K562 (cell line): ENCODE measurements at regions not wholly inside any gene's neighbourhood (a gene's known extent, or its start where the extent isn't known, plus 50 kb on each side); places are given as distances from the start of the nearest gene placed in this dataset.

ENCODE experiments used
- ATAC-seq: fragments of 200-7000 bp; cut with Tn5 transposase; 3 replicates; pipeline ENCODE4 v1.9.1; 2020; ENCODE audit warnings: moderate library complexity
- BruUV-seq: library from RNA; stranded (reverse); fragments of 400-500 nt; replicated peaks from 2 replicates; lab custom pipeline; 2021; lab: Mats Ljungman, UMichigan
- CTCF ChIA-PET: fragments of 300-600 bp; formaldehyde crosslinking; extraction: SDS; loops from one replicate; lab custom pipeline; 2021; ENCODE audit warnings: low intra/inter-chr PET ratio; lab: Yijun Ruan, JAX
- POLR2A ChIA-PET: fragments of 300-600, 350-650 bp; sonication (Branson Sonifier 250); formaldehyde crosslinking; extraction: SDS; loops from one replicate; lab custom pipeline; 2021; ENCODE audit warnings: antibody characterized with exemption, inconsistent platforms; lab: Yijun Ruan, JAX
- DNase-seq, 4 experiments: peaks; one replicate each; pipeline versions ENCODE4 v3.0.0 to v3.0.0-alpha.2; 2011 to 2018; ENCODE audit warnings: low spot score in 3 of 4, mixed read lengths in 3 of 4; ENCODE audit errors: extremely low read depth in 1 of 4
- FAIRE-seq: peaks from 2 replicates; lab custom pipeline; 2011; peaks lifted over from hg19 to GRCh38; lab: Jason Lieb, UNC
- H2AFZ ChIP-seq: 2 replicates; pipeline ENCODE4 v1.6.0; 2011; ENCODE audit warnings: low read depth, low read length, control low read depth, inconsistent platforms
- H3K27ac ChIP-seq: fragments of 200-600 bp; 3 replicates; pipeline ENCODE4 v1.8.0; 2011; ENCODE audit warnings: low read depth, mild to moderate bottlenecking, control low read depth, inconsistent platforms, low read length, moderate library complexity, mixed read lengths; ENCODE audit errors: extremely low read depth
- H3K27me3 ChIP-seq, 2 experiments: fragments of 300-600 bp in 1 of 2; 2 replicates in 1 of 2; 3 replicates in 1 of 2; pipeline versions ENCODE4 v1.6.0 to v1.8.0; 2011; ENCODE audit warnings: inconsistent platforms in 2 of 2, low read length in 2 of 2, mild to moderate bottlenecking in 1 of 2, mixed read lengths in 1 of 2, moderate library complexity in 1 of 2; ENCODE audit not compliant: control insufficient read depth in 2 of 2, insufficient read depth in 2 of 2
- H3K36me3 ChIP-seq: fragments of 300-600 bp; 3 replicates; pipeline ENCODE4 v1.8.0; 2011; ENCODE audit warnings: mild to moderate bottlenecking, low read length, inconsistent platforms; ENCODE audit not compliant: control insufficient read depth, insufficient read depth
- H3K4me1 ChIP-seq, 2 experiments: fragments of 200-600 bp in 1 of 2; replicated peaks in 1 of 2; 2 replicates in 1 of 2; 3 replicates in 1 of 2; pipeline versions ENCODE4 v1.5.1 to v1.8.0; 2011; ENCODE audit warnings: inconsistent platforms in 2 of 2, low read length in 2 of 2, mild to moderate bottlenecking in 1 of 2, mixed read lengths in 1 of 2, moderate library complexity in 1 of 2; ENCODE audit not compliant: control insufficient read depth in 2 of 2, insufficient read depth in 2 of 2
- H3K4me2 ChIP-seq: 2 replicates; pipeline ENCODE4 v1.6.1; 2011; ENCODE audit warnings: low read length, control low read depth, inconsistent platforms, mixed read lengths; ENCODE audit not compliant: insufficient read depth
- H3K4me3 ChIP-seq: fragments of 200-600 bp; sonication (generic), shearing (Covaris generic); 2 replicates; pipeline ENCODE4 v1.5.1; 2016; ENCODE audit warnings: control low read depth, inconsistent platforms
- H3K79me2 ChIP-seq: fragments of 200-600 bp; 3 replicates; pipeline ENCODE4 v1.8.0; 2011; ENCODE audit warnings: low read length, inconsistent platforms; ENCODE audit not compliant: control insufficient read depth, insufficient read depth
- H3K9ac ChIP-seq, 2 experiments: 2 replicates each; pipeline versions ENCODE4 v1.6.0 to v1.6.1; 2011; ENCODE audit warnings: low read depth in 2 of 2, low read length in 2 of 2, control low read depth in 1 of 2, inconsistent platforms in 1 of 2, mild to moderate bottlenecking in 1 of 2, mixed read lengths in 1 of 2; ENCODE audit not compliant: insufficient read depth in 1 of 2
- H3K9me1 ChIP-seq: one replicate; pipeline ENCODE4 v1.6.0; 2011; ENCODE audit warnings: inconsistent platforms, mild to moderate bottlenecking, low read length, moderate library complexity; ENCODE audit not compliant: control insufficient read depth, insufficient read depth
- H3K9me3 ChIP-seq: replicated peaks from 2 replicates; pipeline ENCODE4 v1.5.1; 2011; ENCODE audit warnings: low read depth, low read length, inconsistent platforms; ENCODE audit not compliant: control insufficient read depth, insufficient read depth
- H4K20me1 ChIP-seq: replicated peaks from 2 replicates; pipeline ENCODE4 v1.6.1; 2011; ENCODE audit warnings: low read length, inconsistent platforms, mixed read lengths; ENCODE audit not compliant: control insufficient read depth, insufficient read depth
- BRD9 ChIP-seq: fragments of 450-650 bp; IDR thresholded peaks from 2 replicates; pipeline ENCODE4 v1.6.1; 2018; ENCODE audit warnings: low read depth; ENCODE audit not compliant: partially characterized antibody
- DACH1 ChIP-seq: fragments of 450-650 bp; IDR thresholded peaks from 2 replicates; pipeline ENCODE4 v1.6.1; 2018; ENCODE audit not compliant: partially characterized antibody
- E2F3 ChIP-seq: fragments of 250-450 bp; sonication (Bioruptor Pico); IDR thresholded peaks from 2 replicates; pipeline ENCODE4 v1.4.0; 2020; ENCODE audit warnings: mild to moderate bottlenecking
- FOS ChIP-seq: IDR thresholded peaks from 3 replicates; pipeline ENCODE4 v1.6.1; 2011; ENCODE audit not compliant: insufficient read length; ENCODE audit errors: extremely low read depth
- HEY1 ChIP-seq: fragments of 250-450 bp; sonication (Bioruptor Pico); IDR thresholded peaks from 2 replicates; pipeline ENCODE4 v1.5.0; 2020; ENCODE audit warnings: mild to moderate bottlenecking, moderate library complexity, borderline replicate concordance
- HNRNPH1 ChIP-seq: fragments of 200-400 bp; formaldehyde crosslinking; optimal IDR thresholded peaks from 2 replicates; pipeline ENCODE3; 2017; ENCODE audit warnings: low read depth, mild to moderate bottlenecking, low read length, moderate library complexity
- HNRNPL ChIP-seq: fragments of 200-400 bp; formaldehyde crosslinking; IDR thresholded peaks from 2 replicates; pipeline ENCODE4 v1.6.1; 2017; ENCODE audit warnings: low read depth, mild to moderate bottlenecking, low read length
- LCOR ChIP-seq: sonication (generic); formaldehyde crosslinking; IDR thresholded peaks from 2 replicates; pipeline ENCODE4 v1.8.0; 2022; ENCODE audit warnings: mild to moderate bottlenecking, missing genetic modification reagents
- MAFF ChIP-seq: IDR thresholded peaks from 2 replicates; pipeline ENCODE4 v1.6.1; 2012; ENCODE audit warnings: low read length, improper control_type of control experiment
- NCOA1 ChIP-seq: fragments of 450-650 bp; IDR thresholded peaks from 2 replicates; pipeline ENCODE4 v1.6.1; 2016; ENCODE audit warnings: low read depth
- SPI1 ChIP-seq: IDR thresholded peaks from 2 replicates; pipeline ENCODE4 v1.6.1; 2011; ENCODE audit warnings: low read depth, low read length, control low read depth, borderline replicate concordance
- SRSF1 ChIP-seq: fragments of 200-400 bp; formaldehyde crosslinking; IDR thresholded peaks from 2 replicates; pipeline ENCODE4 v1.6.1; 2017; ENCODE audit warnings: mild to moderate bottlenecking, low read depth, low read length, moderate library complexity
- ZC3H8 ChIP-seq: fragments of 450-650 bp; IDR thresholded peaks from 2 replicates; pipeline ENCODE4 v1.6.1; 2017
- ZNF384 ChIP-seq: IDR thresholded peaks from 2 replicates; pipeline ENCODE4 v1.6.1; 2012; ENCODE audit warnings: low read depth, low read length, improper control_type of control experiment
- WGBS: fragments of 100-300 bp; shearing (Covaris generic); methylation state at CpG from one replicate; pipeline ENCODE4 v1.1.6; 2016; ENCODE audit warnings: low coverage, mixed read lengths; ENCODE audit not compliant: insufficient coverage; ENCODE audit errors: missing lambda C conversion rate; 5-methylcytosine and 5-hydroxymethylcytosine counted together
- in situ Hi-C: fragments of 300-500 bp; cut with MboI; formaldehyde crosslinking; loops from 4 replicates; pipeline ENCODE4 v1.15.0; 2018; ENCODE audit warnings: inconsistent platforms, mixed read lengths
- intact Hi-C: fragments of 100-400 bp; cut with micrococcal nuclease; formaldehyde crosslinking; loops from 2 replicates; pipeline ENCODE4 v1.14.2; 2022
- TF ChIP-seq, protein P1 (sequence below): fragments of 250-450 bp; sonication (Bioruptor Pico); IDR thresholded peaks from 2 replicates; pipeline ENCODE4 v1.5.0; 2021; ENCODE audit warnings: mild to moderate bottlenecking, moderate library complexity
- TF ChIP-seq, protein P2 (sequence below): fragments of 450-650 bp; formaldehyde crosslinking; IDR thresholded peaks from 2 replicates; pipeline ENCODE4 v1.4.0; 2022; ENCODE audit warnings: missing genetic modification characterization
- TF ChIP-seq, protein P3 (sequence below): fragments of 250-450 bp; sonication (Bioruptor Pico); IDR thresholded peaks from 2 replicates; pipeline ENCODE4 v1.8.0; 2022; ENCODE audit warnings: inconsistent platforms

DNA sequence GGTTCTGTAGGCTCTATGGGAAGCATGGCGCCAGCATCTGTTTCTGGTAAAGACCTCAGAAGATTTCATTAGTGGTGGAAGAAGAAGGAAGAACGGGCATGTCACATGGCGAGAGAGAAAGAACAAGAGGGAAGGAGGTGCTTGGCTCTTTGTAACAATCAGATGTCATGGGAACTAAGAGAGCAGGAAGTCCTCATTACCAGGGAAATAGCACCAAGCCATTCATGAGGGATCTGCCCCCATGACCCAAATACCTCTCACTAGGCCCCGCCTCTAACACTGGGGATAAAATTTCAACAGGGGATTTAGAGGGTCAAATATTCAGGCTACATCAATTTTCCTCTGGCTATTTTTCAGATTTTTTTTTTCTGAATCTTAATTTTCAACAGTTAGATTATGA lies 954.3 kb downstream of the SQOR start:
- H3K79me2 ChIP-seq: no peaks in the 10 kb centered on the region
- CTCF ChIA-PET: no interaction called here

More for the DNA sequence above, 954.3 kb downstream of the SQOR start:
- Histone ChIP-seq H3K9ac (no peak overlapping the region), H3K4me3 (no peak overlapping the region), H3K9me1 (no peaks in the 10 kb centered on the region), H2AFZ (no peak overlapping the region), H3K27me3 (no peaks in the 10 kb centered on the region)
- no peak for DNase-seq
- 0% methylated on average over 4 of the region's 4 CpGs for WGBS
- no peak for ATAC-seq
- TF ChIP-seq DACH1 (no peak), SPI1 (no peak), HEY1 (CRISPR knock-in tag) (no peak), ZNF384 (no peak), MAFF (no peak), ZC3H8 (no peak), LCOR (CRISPR knock-in tag) (no peak), SRSF1 (no peak), BRD9 (no peak), E2F3 (CRISPR knock-in tag) (no peak), FOS (no peak), HNRNPL (no peak), HNRNPH1 (no peak), NCOA1 (no peak)
- TF ChIP-seq, protein P1, sequence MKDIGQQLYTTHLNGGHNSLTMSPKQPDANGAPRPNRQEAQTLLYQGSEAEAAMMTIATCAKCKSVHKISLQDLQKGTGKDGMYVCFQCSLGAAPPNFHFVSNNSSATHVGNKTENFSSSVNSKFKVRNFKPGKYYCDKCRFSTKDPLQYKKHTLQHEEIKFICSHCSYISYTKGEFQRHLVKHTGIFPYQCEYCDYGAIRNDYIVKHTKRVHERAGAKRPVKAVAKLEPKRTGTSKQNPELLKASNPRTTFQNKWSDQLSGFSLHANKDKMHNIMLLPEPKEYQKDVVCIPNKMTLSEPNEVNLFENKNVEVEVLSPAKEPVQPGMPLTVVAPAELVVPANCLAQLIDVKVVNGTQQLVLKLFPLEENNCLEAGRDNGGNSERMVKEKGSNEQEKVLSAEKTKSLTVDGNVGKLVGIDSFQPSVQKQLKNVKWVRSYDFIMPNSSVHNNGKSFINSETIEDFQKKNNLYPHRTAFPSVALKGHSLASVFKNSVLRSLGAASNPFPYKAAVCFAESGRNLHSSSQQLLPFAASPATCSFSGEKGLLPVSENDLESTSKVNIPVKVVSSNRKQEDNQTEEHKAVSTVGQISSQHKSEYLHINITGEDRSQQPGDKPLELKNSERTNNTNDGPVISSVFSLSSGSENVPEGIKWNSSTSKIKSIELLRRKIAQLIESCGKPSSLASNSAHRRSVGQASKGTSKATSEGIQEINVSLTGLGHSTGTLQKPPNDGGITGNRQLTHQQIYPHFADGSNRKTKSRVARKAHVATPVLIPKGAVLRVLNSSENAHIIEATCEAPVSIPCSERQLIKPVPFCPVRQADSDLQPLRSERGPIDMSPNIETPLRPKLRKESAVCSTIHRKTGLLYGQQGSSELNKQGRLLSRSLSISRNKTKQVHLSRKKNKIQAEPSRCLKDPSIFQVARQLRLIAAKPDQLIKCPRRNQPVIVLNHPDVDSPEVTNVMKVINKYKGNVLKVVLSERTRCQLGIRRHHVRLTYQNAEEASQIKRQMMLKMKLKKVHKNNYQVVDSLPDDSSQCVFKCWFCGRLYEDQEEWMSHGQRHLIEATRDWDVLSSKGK (CRISPR knock-in tag): no peak
- TF ChIP-seq, protein P2, sequence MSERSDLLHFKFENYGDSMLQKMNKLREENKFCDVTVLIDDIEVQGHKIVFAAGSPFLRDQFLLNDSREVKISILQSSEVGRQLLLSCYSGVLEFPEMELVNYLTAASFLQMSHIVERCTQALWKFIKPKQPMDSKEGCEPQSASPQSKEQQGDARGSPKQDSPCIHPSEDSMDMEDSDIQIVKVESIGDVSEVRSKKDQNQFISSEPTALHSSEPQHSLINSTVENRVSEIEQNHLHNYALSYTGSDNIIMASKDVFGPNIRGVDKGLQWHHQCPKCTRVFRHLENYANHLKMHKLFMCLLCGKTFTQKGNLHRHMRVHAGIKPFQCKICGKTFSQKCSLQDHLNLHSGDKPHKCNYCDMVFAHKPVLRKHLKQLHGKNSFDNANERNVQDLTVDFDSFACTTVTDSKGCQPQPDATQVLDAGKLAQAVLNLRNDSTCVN (CRISPR knock-in tag): no peak
- TF ChIP-seq, protein P3, sequence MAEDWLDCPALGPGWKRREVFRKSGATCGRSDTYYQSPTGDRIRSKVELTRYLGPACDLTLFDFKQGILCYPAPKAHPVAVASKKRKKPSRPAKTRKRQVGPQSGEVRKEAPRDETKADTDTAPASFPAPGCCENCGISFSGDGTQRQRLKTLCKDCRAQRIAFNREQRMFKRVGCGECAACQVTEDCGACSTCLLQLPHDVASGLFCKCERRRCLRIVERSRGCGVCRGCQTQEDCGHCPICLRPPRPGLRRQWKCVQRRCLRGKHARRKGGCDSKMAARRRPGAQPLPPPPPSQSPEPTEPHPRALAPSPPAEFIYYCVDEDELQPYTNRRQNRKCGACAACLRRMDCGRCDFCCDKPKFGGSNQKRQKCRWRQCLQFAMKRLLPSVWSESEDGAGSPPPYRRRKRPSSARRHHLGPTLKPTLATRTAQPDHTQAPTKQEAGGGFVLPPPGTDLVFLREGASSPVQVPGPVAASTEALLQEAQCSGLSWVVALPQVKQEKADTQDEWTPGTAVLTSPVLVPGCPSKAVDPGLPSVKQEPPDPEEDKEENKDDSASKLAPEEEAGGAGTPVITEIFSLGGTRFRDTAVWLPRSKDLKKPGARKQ (CRISPR knock-in tag): no peak
- TF ChIP-seq, all 486 proteins: peak for 0
- H3K4me2 ChIP-seq: no peak overlapping the region
- intact Hi-C loops (no loop called here), in situ Hi-C loops (no loop called here)
- H3K36me3 ChIP-seq: no peaks in the 10 kb centered on the region
- POLR2A ChIA-PET: no interaction called here
- no peaks in the 10 kb centered on the region for H3K4me1 ChIP-seq
- no peak overlapping the region for H3K27ac ChIP-seq
- no peaks in the 10 kb centered on the region for H4K20me1 ChIP-seq
- no peaks in the 10 kb centered on the region for H3K9me3 ChIP-seq
- no peak for FAIRE-seq
- no TSS peak for BruUV-seq
